Neural cell (in vitro differentiated cells): ENCODE measurements at regions not wholly inside any gene's neighbourhood (a gene's known extent, or its start where the extent isn't known, plus 50 kb on each side); places are given as distances from the start of the nearest gene placed in this dataset.

Source experiments
- H2AFZ ChIP-seq: fragments of 200-600, 300-800 bp; sonication (generic), shearing (Covaris generic); 2 replicates; pipeline ENCODE4 v1.6.0; 2014; ENCODE audit warnings: low read depth, mild to moderate bottlenecking, antibody characterized with exemption, low read length, moderate library complexity
- H3F3A ChIP-seq: fragments of 200-600 bp; shearing (Covaris generic); 2 replicates; pipeline ENCODE4 v1.6.1; 2016; ENCODE audit warnings: mild to moderate bottlenecking, moderate library complexity, mixed read lengths, antibody characterized with exemption, low read length; ENCODE audit not compliant: insufficient read depth, poor library complexity, severe bottlenecking
- H3K27ac ChIP-seq: fragments of 200-600, 300-800 bp; sonication (generic), shearing (Covaris generic); 2 replicates; pipeline ENCODE4 v1.5.1; 2014; ENCODE audit warnings: mild to moderate bottlenecking, low read length, moderate library complexity
- H3K27me3 ChIP-seq: fragments of 300-800, 200-600 bp; sonication (generic), shearing (Covaris generic); 2 replicates; pipeline ENCODE4 v1.6.0; 2014; ENCODE audit warnings: mild to moderate bottlenecking, low read depth, low read length, moderate library complexity; ENCODE audit not compliant: insufficient read depth
- H3K36me3 ChIP-seq: fragments of 300-800, 200-600 bp; sonication (generic), shearing (Covaris generic); 2 replicates; pipeline ENCODE4 v1.5.1; 2014; ENCODE audit warnings: mild to moderate bottlenecking, antibody characterized with exemption, low read length, moderate library complexity; ENCODE audit not compliant: insufficient read depth
- H3K4me2 ChIP-seq: fragments of 300-800, 200-600 bp; sonication (generic), shearing (Covaris generic); 2 replicates; pipeline ENCODE4 v1.6.0; 2014; ENCODE audit warnings: mild to moderate bottlenecking, low read length
- H3K4me3 ChIP-seq: fragments of 300-800, 200-600 bp; sonication (generic), shearing (Covaris generic); 2 replicates; pipeline ENCODE4 v1.5.1; 2014; ENCODE audit warnings: mild to moderate bottlenecking, low read length, moderate library complexity
- H3K79me2 ChIP-seq: fragments of 200-600 bp; shearing (Covaris generic); replicated peaks from 2 replicates; pipeline ENCODE4 v1.6.0; 2014; ENCODE audit warnings: mild to moderate bottlenecking, low read length, moderate library complexity; ENCODE audit not compliant: insufficient read depth
- H3K9ac ChIP-seq: fragments of 300-800, 200-600 bp; sonication (generic), shearing (Covaris generic); 2 replicates; pipeline ENCODE4 v1.6.1; 2016; ENCODE audit warnings: mild to moderate bottlenecking, low read length, mixed read lengths
- H3K9me2 ChIP-seq: fragments of 200-600 bp; shearing (Covaris generic); 2 replicates; pipeline ENCODE4 v1.6.1; 2016; ENCODE audit warnings: mild to moderate bottlenecking, low read length, mixed read lengths; ENCODE audit not compliant: insufficient read depth
- H3K9me3 ChIP-seq: fragments of 200-600, 300-800 bp; sonication (generic), shearing (Covaris generic); 2 replicates; pipeline ENCODE4 v1.6.1; 2016; ENCODE audit warnings: mild to moderate bottlenecking, mixed run types, low read length, moderate library complexity, mixed read lengths
- H4K20me1 ChIP-seq: fragments of 200-600 bp; shearing (Covaris generic); 2 replicates; pipeline ENCODE4 v1.6.1; 2016; ENCODE audit warnings: mild to moderate bottlenecking, mixed run types; ENCODE audit not compliant: insufficient read depth
- CTCF ChIP-seq: fragments of 450-650 bp; IDR thresholded peaks from 2 replicates; pipeline ENCODE4 v1.5.1; 2014; ENCODE audit warnings: antibody characterized with exemption, mild to moderate bottlenecking, moderate library complexity; ENCODE audit not compliant: poor library complexity, severe bottlenecking
- EP300 ChIP-seq: fragments of 450-650 bp; conservative IDR thresholded peaks from 2 replicates; pipeline ENCODE4 v1.6.1; 2014; ENCODE audit warnings: antibody characterized with exemption, mild to moderate bottlenecking, moderate library complexity; ENCODE audit not compliant: poor library complexity, severe bottlenecking
- EZH2 ChIP-seq: fragments of 200-600, 300-800 bp; shearing (Covaris generic), sonication (generic); IDR thresholded peaks from 2 replicates; pipeline ENCODE4 v1.6.1; 2014; ENCODE audit warnings: antibody characterized with exemption, low read length, borderline replicate concordance, mild to moderate bottlenecking; ENCODE audit not compliant: insufficient read depth, poor library complexity, severe bottlenecking
- MXI1 ChIP-seq: fragments of 450-650 bp; conservative IDR thresholded peaks from 2 replicates; pipeline ENCODE4 v1.6.1; 2014; ENCODE audit warnings: antibody characterized with exemption, mild to moderate bottlenecking; ENCODE audit not compliant: poor library complexity, severe bottlenecking
- POLR2AphosphoS5 ChIP-seq: IDR thresholded peaks from 2 replicates; pipeline ENCODE4 v1.6.1; 2012
- RAD21 ChIP-seq: fragments of 450-650 bp; conservative IDR thresholded peaks from 2 replicates; pipeline ENCODE4 v1.6.1; 2014; ENCODE audit warnings: antibody characterized with exemption, mild to moderate bottlenecking, moderate library complexity
- REST ChIP-seq: IDR thresholded peaks from 2 replicates; pipeline ENCODE4 v1.6.1; 2012; ENCODE audit warnings: borderline replicate concordance
- SMC3 ChIP-seq: fragments of 450-650 bp; conservative IDR thresholded peaks from 2 replicates; pipeline ENCODE4 v1.6.1; 2014; ENCODE audit warnings: antibody characterized with exemption, mild to moderate bottlenecking, moderate library complexity; ENCODE audit not compliant: poor library complexity
- TAF1 ChIP-seq: IDR thresholded peaks from 2 replicates; pipeline ENCODE4 v1.6.1; 2012; ENCODE audit warnings: low read depth

- no peak overlapping the region for H3K27ac ChIP-seq
- no peaks in the 10 kb centered on the region for H3K9me3 ChIP-seq
- H3K27me3 ChIP-seq, result no peaks in the 10 kb centered on the region
- H3K4me3 ChIP-seq, result no peak overlapping the region
- no peaks in the 10 kb centered on the region for H3K36me3 ChIP-seq
- no peaks in the 10 kb centered on the region for H4K20me1 ChIP-seq
- TF ChIP-seq EP300 (no peak), REST (no peak), EZH2 (no peak), CTCF (no peak), MXI1 (no peak), POLR2AphosphoS5 (no peak), TAF1 (no peak), SMC3 (no peak), RAD21 (no peak)
- no peaks in the 10 kb centered on the region for H3K9me2 ChIP-seq
- H3K9ac ChIP-seq, result no peak overlapping the region
- no peaks in the 10 kb centered on the region for H3K79me2 ChIP-seq
- no peaks in the 10 kb centered on the region for H3F3A ChIP-seq
- no peak overlapping the region for H3K4me2 ChIP-seq
- H2AFZ ChIP-seq, result no peak overlapping the region
Measured at GRCh38 chr2:187150670-187151069, 297.4 kb downstream of the CALCRL start.

GRCh38 chr2:187148059-187148714, 299.2 kb upstream of the ZSWIM2 start:
- H3F3A ChIP-seq, result no peaks in the 10 kb centered on the region
- H4K20me1 ChIP-seq, result no peaks in the 10 kb centered on the region
- H3K4me3 ChIP-seq, result no peak overlapping the region
- H3K36me3 ChIP-seq, result no peaks in the 10 kb centered on the region
- H3K4me2 ChIP-seq, result no peak overlapping the region
- TF ChIP-seq EP300 (no peak), RAD21 (no peak)
- H2AFZ ChIP-seq, result no peak overlapping the region
- no peaks in the 10 kb centered on the region for H3K79me2 ChIP-seq
- no peak overlapping the region for H3K9ac ChIP-seq
- no peak overlapping the region for H3K27ac ChIP-seq
- no peaks in the 10 kb centered on the region for H3K9me2 ChIP-seq
- H3K9me3 ChIP-seq, result no peaks in the 10 kb centered on the region
- no peaks in the 10 kb centered on the region for H3K27me3 ChIP-seq

GRCh38 chr2:187143537-187143936, 294.6 kb upstream of the ZSWIM2 start:
- H3F3A ChIP-seq, result no peaks in the 10 kb centered on the region
- H4K20me1 ChIP-seq, result no peaks in the 10 kb centered on the region
- H3K36me3 ChIP-seq, result no peaks in the 10 kb centered on the region
- no peak overlapping the region for H3K9ac ChIP-seq
- H3K4me3 ChIP-seq, result no peak overlapping the region
- no peaks in the 10 kb centered on the region for H3K9me3 ChIP-seq
- H3K79me2 ChIP-seq, result no peaks in the 10 kb centered on the region
- H2AFZ ChIP-seq, result no peak overlapping the region
- H3K27ac ChIP-seq, result no peak overlapping the region
- no peaks in the 10 kb centered on the region for H3K9me2 ChIP-seq
- H3K4me2 ChIP-seq, result no peak overlapping the region
- H3K27me3 ChIP-seq, result no peaks in the 10 kb centered on the region
- TF ChIP-seq RAD21 (no peak), SMC3 (no peak), REST (no peak), POLR2AphosphoS5 (no peak), EP300 (no peak)
